ENCODE measurements at regions not wholly inside any gene's neighbourhood (a gene's known extent, or its start where the extent isn't known, plus 50 kb on each side); places are given as distances from the start of the nearest gene placed in this dataset.
"Not testable (repeated sequence)": the region's sequence is repeated elsewhere in the genome, so short reads cannot be mapped to it uniquely, and the experiment has no call there.

DNA sequence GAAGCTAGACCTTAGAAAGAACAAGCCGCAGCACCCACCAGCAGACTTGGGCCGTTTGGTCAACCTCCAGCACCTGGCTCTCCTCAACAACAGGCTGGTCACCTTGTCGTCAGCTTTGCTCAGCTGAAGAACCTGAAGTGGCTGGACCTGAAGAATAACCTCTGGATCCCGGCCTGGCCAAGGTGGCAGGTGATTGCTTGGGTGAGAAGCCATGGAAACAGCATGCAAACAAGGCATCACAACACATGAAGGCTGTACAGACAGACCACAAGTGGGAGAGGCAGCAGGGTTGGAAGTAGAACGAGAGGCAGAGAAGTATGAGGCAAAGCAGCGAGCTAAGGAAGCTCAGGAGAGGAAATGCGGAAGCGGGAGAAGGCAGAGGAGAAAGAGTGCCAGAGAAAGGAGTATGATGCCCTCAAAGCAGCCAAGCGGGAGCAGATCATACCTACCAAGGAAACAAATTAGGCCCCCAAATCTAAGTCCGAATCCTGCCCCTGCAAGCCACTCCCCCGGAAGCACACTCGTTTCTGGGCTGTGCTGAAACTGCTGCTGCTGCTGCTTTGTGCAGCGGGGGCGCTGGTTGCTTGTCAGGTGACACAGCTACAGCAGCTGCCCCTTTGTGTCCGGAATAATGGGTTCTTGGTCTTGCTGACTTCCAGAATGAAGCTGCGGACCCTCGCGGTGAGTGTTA lies 121.6 kb upstream of the LGSN start:
- DNase-seq = no peak

DNA sequence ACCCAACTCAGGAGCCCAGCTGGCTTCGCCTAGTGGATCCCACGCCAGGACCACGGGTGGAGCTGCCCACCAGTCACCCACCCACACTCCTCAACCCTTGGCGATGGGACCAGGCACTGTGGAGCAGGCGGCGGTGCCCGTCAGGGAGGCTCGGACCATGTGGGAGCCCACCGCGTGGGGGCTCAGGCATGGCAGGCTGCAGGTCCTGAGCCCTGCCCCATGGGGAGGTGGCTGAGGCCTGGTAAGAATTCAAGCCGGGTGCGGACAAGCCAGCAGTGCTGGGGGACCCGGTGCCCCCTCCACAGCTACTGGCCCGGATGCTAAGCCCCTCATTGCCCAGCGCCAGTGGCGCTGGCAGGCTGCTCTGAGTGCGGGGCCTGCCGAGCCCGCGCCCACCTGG lies 123.1 kb upstream of the LGSN start:
- DNase-seq = no peak

DNA sequence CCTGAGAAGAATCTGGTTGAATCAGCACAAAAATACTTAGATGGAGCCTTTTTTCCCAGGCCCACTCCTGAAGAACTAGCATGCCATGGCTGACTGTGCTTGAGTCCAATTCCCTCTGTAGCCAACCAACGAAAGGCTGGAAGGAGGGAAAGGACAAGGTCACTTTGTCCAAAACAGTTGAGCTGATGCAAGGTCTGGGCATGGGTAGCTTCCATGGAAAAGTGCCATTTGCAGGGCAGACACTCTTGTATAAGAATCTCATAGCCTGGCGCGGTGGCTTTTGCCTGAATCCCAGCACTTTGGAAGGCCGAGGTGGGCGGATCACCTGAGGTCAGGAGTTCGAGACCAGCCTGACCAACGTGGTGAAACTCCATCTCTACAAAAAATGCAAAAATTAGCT lies 125.0 kb upstream of the LGSN start:
- DNase-seq = no peak

DNA sequence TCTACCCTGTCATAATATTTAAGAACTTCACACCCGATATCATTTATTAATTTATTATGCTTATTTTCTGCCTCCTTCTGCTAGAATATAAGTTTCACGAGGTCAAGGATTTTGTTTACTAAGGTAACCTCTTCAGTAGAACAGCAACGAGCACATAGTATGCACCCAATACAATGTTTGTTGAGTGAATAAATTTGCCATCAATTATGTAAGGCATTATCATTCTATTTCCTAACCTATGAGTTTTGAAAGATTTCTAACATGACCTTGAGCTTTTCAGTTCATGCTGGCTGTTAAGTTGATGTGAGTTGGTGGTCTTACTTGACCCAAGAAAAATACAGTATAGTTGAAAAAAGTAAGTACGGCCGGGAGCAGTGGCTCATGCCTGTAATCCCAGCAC lies 125.9 kb upstream of the LOC128125822 start:
- no peak for DNase-seq

DNA sequence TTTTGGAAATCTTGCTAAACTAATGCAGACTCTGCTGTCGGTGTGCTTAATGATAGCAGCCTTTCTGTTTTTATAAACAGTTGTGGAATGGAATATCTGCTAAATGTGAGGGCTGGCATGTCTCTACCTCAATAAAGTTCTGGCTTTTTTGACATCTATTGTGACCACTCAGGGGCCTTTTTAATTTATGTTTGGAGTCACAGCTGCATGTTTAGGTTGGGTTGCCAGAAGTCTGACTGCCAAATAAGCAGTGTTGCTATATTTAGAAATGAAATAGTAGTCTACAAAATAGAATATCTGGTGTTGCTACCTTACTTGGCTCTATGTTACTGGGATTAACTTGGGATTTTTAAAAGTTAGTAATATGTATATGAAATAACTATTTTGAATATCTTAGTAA lies 125.1 kb upstream of the LOC128125822 start:
- no peak for DNase-seq

DNA sequence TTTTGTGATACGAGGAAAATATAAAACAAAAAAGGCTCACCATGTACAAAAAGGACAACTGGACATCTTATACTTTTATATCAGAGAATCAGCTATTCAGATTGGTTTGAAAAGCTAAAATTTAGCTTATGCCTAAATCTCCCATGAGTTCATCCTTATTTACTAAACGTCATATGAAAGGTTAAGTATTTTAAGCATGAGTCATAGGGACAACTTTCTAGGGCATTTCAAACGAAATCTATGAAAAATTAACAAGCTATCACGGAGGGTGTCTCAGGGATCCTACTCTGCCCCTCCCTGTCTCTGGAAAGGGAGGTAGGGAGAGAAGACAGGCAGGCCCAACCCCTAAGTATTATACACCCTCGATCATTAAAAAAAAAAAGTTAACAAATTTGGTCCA lies 124.1 kb upstream of the LOC128125822 start:
- no peak for DNase-seq

DNA sequence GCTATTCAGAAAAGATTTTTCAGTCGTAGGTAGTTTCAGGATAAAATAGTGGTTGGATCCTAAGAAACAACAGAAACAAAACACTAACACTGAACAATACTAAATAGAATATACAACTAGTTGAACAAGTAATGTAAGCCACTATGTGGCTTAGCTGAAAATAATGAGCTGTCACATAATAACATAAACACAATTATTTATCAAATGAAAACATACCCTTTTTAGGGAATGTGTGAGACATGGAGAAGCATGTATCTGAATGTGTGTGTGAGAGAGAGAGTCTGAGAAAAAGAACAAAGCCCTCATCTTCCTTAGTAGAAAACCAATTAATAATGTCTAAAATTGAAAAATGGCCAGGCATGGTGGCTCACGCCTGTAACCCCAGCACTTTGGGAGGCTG lies 122.6 kb upstream of the LOC128125822 start:
- DNase-seq = no peak

DNA sequence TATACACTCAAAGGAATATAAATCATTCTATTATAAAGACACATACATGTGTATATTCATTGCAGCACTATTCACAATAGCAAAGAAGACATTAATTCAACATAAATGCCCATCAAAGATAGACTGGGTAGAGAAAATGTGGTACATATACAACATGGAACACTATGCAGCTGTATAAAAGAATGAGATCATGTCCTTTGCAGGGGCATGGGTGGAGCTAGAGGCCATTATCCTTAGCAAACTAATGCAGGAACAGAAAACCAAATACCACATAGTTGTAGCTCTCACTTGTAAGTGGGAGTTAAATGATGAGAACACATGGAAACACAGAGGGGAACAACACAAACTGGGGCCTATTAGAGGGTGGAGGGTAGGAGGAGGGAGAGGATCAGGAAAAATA lies 121.0 kb upstream of the LOC128125822 start:
- no peak for DNase-seq

DNA sequence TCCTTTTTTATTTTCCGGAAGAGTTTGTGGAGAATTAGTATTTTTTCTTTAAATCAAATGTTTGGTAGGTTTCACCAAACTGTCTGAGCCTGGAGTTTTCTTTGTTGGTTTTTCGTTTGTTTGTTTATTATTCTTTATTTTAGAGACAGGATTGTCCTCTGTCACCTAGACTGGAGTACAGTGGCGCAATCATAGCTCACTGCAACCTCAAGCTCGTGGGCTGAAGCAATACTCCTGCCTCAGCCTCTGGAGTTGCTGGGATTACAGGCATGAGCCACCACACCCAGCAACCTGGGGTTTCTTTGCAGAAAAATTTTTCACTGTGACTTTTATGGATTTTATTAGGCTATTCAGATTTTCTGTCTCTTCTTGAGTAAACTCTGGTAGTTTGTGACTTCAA lies 120.2 kb upstream of the LOC128125822 start:
- no peak for DNase-seq

DNA sequence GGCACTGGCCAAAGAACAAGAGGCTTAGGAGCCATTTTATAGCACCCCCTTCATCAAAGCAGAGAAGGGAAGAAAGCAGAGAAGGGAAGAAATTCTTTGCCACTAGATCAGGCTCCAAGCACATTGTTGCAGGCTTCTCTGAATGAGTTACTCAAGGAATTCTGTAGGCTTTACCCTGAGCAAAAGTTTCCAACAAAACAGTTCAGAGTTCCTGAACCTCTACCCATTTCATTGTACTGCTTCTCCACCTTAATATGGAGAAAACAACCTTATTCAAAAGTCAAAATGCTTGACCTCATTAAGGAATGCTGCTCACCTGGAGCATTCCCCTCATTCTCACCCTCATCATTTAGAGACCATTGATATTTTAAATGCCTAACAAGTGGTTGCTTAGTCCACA lies 115.5 kb upstream of the LOC128125822 start:
- no peak for DNase-seq

DNA sequence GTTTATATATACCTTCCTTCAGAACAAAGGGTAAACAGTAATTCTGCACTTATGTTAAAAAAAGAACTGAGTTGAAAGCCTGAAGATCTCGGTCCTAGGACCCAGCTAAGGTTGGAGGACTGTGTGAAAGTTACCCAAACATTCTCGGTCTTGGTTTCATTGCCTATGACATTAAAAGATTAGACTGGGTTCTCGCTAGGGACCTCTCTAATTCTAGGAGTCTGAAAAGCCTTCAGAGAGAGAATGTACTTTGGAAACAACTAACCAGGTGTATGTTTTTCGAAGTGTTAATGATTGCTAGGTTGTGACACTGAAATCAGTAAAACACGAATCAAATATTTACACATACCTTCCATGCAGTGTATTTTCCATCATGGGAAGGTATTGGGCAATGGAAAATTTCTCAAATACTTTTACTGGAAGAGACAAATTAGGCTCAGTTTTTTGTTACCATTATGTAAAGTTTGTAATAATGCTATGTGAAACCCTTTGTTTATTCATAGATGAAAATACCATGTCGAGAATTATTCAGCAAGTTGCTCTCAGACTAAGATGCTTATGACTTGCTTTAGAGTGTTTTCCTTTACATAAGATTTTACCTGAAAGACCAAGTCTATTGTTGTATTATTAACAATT lies 113.7 kb upstream of the LOC128125822 start:
- no peak for DNase-seq

DNA sequence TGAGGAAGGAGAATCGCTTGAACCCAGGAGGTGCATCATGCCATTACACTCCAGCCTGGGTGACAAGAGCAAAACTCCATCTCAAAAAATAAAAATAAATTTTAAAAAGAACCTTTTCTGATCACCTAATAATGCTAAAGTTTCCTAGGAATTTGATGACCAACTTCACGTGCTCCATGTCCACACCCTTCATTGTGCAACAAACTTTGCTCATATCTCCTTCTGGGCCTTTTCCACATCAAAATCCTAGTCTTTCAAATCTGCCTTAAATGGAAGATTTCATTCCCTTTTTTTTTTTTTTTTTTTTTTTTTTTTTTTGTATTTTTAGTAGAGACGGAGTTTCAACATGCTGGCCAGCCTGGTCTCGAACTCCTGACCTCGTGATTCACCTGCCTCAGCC lies 112.5 kb upstream of the LOC128125822 start:
- no peak for DNase-seq

DNA sequence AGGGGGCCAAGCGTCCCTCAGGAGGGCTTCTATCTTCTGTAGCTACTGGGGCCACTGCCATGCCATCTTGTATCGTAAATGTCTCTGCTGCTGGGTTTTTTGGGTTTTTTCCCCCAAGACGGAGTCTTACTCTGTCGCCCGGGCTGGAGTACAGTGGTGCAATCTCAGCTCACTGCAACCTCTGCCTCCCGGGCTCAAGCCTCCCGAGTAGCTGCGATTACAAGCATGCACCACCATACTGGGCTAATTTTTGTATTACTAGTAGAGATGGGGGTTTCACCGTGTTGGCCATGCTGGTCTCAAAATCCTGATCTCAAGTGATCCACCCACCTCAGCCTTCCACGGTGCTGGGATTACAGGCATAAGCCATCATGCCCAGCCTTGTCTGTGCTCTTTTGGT lies 111.3 kb upstream of the LOC128125822 start:
- no peak for DNase-seq

DNA sequence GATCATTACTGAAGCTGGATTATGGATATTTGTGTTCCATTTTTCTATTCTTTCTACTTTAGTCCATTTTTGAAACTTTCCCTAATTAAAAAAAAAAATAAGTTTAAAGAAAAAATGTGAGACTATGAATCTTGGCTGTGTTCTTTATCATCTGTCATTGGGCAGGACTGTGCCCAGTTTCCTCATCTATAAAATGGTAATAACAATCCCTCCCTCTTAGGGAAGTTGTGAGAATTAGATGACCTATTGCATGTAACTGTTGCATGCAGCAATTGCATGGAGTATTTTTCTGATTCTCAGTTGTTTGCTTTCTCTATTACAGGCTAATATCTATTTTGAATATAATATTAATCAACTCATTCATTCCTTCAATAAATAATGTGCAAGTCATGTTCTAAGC lies 108.2 kb upstream of the LOC128125822 start:
- no peak for DNase-seq

DNA sequence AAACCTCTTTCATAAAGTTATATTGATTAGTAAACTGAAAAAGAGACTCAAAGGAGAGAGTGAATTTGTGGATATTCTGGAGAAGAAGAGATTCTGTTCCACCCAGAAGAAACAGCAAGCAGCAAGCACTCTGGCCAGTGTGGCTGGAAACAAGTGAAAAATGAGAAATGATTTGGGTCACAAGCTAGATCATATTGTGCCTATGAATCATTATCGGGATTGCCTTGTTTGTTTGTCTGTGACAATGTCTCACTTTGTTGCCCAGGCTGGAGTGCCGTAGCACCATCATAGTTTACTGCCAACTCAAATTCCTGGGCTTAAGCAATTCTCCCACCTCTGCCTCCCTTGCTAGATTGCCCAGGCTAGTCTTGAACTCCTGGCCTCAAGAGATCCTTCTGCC lies 106.5 kb upstream of the LOC128125822 start:
- DNase-seq = no peak

DNA sequence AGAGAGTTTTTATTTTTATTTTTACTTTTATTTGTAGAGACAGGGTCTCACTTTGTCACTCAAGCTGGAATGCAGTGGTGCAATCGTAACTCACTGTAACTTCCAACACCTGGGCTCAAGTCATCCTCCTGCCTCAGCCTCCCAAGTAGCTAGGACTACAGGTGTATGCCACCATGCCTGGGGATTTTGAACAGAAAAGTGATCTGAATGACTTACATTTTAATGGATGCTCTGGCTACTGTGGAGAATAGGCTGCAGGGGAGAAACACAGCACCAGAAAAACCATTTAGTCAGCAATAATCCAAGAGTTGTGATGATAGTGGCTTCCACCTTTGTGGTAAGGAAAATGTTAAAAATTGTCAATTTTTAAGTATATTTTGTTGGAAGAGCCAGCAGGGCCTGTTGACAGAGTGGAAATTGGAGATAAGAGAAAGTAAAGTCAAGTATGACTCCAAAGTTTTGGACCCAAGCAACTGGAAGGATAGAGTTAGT lies 106.0 kb upstream of the LOC128125822 start:
- no peak for DNase-seq

DNA sequence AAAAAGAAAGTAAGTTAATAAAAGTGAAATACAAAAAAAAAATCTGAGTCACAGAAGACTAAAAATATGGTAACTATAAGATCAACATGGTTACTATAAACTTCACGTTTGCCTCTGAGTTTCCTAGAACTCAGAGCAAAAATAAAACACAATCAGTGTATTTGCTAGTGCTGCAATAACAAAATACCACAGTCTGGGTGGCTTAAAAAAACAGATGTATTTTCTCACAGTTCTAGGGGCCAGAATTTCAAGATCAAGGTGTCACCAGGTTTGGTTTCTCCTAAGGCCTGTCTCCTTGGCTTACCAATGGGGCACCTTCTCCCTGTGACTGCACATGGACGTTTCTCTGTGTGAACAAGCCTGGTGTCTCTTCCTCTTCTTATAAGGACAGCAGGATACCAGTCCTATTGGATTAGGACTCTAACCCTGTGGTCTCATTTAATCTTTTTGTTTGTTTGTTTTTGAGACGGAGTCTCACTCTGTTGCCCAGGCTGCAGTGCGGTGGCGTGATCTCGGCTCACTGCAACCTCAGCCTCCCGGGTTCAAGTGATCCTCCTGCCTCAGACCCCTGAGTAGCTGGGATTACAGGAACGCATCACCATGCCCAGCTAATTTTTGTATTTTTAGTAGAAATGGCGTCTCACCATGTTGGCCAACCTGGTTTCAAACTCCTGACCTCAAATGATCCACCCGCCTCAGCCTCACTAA lies 104.9 kb upstream of the LOC128125822 start:
- DNase-seq = no peak

DNA sequence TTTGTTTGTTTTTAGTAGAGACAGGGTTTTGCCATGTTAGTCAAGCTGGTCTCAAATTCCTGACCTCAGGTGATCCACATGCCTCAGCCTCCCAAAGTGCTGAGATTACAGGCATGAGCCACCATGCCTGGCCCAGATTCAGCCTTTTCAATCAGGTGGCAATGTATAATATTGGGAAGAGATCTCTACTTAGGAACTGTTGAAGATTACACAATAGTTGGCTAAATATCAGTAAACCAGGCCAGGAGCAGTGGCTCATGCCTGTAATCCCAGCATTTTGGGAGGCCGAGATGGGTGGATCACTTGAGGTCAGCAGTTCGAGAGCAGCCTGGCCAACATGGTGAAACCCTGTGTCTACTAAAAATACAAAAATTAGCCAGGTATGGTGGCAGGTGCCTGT lies 101.1 kb upstream of the LOC128125822 start:
- not testable (repeated sequence) for DNase-seq

DNA sequence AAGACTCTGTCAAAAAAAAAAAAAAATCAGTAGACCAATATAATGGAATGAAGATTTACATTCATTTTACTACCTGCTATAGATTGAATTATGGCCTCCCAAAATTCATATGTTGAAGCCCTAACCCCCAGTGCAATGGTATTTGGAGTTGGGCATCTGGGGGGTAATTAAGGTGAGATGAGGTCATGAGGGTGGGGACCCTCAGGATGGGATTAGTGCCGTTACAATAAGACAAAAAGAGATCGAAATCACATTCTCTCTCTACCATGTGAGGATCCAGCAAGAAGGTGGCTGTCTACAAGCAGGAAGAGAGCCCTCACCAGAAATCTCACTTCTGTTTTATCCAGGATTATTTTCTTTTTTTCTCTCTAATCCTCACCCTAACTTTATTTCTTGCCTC lies 100.6 kb upstream of the LOC128125822 start:
- no peak for DNase-seq

DNA sequence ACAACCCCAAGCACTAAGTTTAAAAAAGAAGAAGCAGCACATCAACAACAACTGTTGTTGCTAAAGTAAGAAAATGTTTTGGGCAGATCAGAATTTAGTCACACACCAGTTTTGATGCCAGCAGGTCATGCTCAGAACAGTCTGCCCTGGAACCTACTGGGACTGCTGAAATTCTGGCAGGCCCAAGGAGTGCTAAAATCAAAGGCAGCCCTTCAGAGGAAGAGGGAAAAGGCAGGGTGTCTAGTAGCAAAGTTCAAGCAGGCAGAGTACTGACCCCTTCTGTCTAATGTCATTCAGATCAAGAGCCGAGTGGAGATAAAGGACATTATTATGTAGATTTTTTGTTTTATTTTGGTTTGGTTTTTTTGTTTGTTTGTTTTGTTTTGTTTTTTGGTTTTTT lies 96.6 kb upstream of the LOC128125822 start:
- DNase-seq = no peak

DNA sequence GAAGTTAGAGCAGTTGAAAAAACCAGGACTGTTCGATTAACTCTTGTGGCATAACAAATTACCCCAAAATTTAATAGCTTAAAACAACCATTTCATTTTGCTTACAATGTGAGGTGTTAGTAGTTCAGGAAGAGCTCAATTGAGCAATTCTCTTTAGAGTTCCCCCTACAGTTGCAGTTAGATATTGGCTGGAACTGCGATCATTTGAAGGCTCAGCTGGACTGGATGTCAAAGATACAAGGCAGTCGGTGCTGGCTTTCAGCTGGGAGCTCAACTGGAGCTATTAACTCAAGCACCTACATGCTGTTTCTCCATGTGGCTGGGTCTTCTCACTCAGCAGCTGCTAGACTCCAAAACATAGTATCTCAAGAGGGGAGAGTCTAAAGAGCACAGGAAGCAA lies 96.0 kb upstream of the LOC128125822 start:
- DNase-seq = no peak

DNA sequence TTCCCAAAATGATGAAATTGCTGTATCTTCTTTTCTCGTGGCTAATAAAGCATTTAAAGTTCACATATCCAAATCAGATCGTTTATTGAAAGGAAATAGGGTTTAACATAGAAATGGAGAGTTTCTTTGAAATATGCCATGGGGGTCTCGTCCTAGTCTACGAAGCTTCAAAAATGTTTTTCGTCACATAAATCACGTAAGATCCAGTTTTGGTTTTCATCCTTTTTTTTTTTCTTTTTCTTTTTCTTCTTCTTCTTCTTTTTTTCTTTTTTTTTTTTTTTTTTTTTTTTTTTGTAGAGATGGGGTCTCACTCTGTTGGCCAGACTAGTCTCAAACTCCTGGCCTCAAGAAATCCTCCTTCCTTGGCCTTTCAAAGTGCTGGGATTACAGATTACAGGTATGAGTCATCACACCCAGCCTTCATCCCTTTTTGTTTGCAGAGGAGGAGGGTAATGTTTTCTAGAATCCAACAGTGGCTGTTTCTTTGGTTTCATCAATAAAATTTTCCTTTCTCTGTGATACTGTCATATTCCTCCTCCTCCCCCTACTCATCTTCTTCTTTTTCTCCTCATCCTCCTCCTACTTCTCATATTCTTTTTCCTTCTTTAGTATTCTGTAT lies 94.7 kb upstream of the LOC128125822 start:
- DNase-seq = no peak

DNA sequence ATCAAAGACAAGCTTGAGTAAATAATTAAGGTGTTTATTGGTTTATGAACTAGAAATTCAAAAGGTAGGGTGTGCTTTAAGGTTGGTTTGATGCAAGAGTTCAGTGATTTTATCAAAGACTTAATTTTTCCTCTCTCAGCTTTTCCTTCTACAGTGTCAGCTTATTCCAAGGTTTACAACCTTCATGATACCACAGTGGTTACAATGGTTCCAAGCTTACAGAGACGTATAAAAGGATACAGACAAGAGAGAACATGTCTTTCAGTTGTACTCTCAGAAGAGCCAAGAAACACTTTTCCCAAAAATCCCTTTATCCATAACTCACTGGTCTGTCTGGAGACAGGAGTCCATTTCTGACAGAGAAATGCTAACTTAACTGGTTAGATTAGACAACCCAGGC lies 93.5 kb upstream of the LOC128125822 start:
- no peak for DNase-seq

DNA sequence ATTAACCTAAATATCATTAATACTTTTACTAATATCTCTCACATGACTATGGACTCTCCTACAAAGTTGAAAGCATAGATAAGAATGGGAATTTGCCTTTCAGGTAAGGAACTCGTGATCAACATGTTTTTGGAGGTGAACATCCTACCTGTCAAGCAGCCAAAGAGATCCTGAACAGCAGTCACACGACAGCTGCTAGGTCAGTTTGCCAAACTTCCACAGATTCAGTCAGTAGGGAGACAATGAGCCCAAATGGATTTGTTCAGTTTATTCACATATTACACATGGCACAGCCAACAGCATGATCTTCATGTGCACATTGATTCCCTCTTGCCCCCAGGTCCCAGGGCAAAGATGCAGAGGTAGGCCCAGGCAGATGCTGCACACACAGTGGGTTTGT lies 86.1 kb upstream of the LOC128125822 start:
- DNase-seq = no peak
